ENCODE measurements at regions not wholly inside any gene's neighbourhood (a gene's known extent, or its start where the extent isn't known, plus 50 kb on each side); places are given as distances from the start of the nearest gene placed in this dataset.

GRCh38 chr1:57991289-57991688 is 555.2 kb downstream of the OMA1 start:
- no peak for TF ChIP-seq CTCF (conservative IDR thresholded peaks at IDR 0.05)
- no peak for TF ChIP-seq EZH2 (IDR thresholded peaks at IDR 0.05; ENCODE audit: low read depth)

All from PC-9 (cell line).